SK-N-MC (cell line): ENCODE measurements at regions not wholly inside any gene's neighbourhood (a gene's known extent, or its start where the extent isn't known, plus 50 kb on each side); places are given as distances from the start of the nearest gene placed in this dataset.
"Not testable (repeated sequence)": the region's sequence is repeated elsewhere in the genome, so short reads cannot be mapped to it uniquely, and the experiment has no call there.

Experiments
- EZH2 ChIP-seq: fragments of 200-600 bp; sonication (generic); IDR thresholded peaks from one replicate; pipeline ENCODE4 v1.6.1; 2017; ENCODE audit warnings: antibody characterized with exemption
- POLR2AphosphoS5 ChIP-seq: IDR thresholded peaks from 2 replicates; pipeline ENCODE4 v1.6.1; 2012; ENCODE audit warnings: mild to moderate bottlenecking, low read depth, low read length, borderline replicate concordance

- TF ChIP-seq EZH2, POLR2AphosphoS5: not testable (repeated sequence)
These were observed 353.3 kb downstream of the SV2B start for GRCh38 chr15:91453376-91453775.
